Keratinocyte (primary cell): ENCODE measurements at regions not wholly inside any gene's neighbourhood (a gene's known extent, or its start where the extent isn't known, plus 50 kb on each side); places are given as distances from the start of the nearest gene placed in this dataset.

Experiments used
- EZH2 ChIP-seq: IDR thresholded peaks from one replicate; pipeline ENCODE4 v1.6.1; 2012; ENCODE audit warnings: inconsistent platforms, mild to moderate bottlenecking, low read length, moderate library complexity
- TF ChIP-seq, protein P1 (sequence below), 3 experiments: IDR thresholded peaks in 1 of 3; conservative IDR thresholded peaks in 1 of 3; optimal IDR thresholded peaks in 1 of 3; 2 replicates in 2 of 3; 3 replicates in 1 of 3; pipeline versions ENCODE3 to v1.5.1; 2011; ENCODE audit warnings: low read length in 3 of 3, mild to moderate bottlenecking in 3 of 3, moderate library complexity in 2 of 3, control low read depth in 1 of 3, inconsistent platforms in 1 of 3; ENCODE audit not compliant: insufficient read depth in 2 of 3; ENCODE audit errors: extremely low read depth in 1 of 3

DNA sequence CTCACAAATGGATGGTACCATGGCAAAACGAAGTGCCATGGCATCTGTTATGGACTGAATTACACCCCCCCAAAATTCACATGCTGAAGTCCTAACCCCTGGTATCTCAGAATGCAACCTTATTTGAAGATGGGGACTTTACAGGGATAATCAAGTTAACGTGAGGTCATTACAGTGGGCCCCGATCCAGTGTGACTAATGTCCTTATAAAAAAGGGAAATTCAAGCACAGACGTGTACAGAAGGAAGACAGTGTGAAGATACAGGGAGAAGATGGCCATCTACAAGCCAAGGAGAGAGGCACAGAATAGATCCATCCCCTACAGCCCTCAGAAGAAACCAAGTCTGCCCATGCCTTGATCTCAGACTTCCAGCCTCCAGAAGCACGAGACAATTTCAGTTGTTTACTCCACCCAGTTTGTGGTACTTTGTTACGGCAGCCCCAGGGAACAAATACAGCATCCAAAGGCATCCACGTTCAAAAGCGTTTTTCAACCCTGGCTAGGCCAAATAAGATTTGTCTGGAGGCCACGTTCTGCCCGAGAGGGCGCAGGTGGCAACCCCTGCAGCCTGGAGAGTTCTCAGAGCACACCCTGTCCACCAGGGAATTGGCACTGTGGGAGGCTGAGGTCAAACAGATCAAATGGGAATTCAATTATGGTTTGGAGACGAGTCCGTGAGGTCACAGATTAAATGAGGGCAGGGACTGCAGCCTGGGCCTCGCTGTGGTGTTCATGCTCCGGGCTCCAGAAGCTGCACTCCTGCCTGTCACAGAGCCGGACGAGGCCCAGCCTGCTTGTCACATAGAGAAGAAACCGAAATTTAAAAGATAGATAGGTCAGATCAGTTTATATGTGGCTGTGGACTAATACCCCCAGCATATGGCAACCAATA is 494.8 kb downstream of the SHQ1 start:
- TF ChIP-seq EZH2: no peak
- TF ChIP-seq, protein P1, sequence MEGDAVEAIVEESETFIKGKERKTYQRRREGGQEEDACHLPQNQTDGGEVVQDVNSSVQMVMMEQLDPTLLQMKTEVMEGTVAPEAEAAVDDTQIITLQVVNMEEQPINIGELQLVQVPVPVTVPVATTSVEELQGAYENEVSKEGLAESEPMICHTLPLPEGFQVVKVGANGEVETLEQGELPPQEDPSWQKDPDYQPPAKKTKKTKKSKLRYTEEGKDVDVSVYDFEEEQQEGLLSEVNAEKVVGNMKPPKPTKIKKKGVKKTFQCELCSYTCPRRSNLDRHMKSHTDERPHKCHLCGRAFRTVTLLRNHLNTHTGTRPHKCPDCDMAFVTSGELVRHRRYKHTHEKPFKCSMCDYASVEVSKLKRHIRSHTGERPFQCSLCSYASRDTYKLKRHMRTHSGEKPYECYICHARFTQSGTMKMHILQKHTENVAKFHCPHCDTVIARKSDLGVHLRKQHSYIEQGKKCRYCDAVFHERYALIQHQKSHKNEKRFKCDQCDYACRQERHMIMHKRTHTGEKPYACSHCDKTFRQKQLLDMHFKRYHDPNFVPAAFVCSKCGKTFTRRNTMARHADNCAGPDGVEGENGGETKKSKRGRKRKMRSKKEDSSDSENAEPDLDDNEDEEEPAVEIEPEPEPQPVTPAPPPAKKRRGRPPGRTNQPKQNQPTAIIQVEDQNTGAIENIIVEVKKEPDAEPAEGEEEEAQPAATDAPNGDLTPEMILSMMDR (optimal IDR thresholded peaks at IDR 0.05 in 1 of 3, IDR thresholded peaks at IDR 0.05 in 1 of 3, conservative IDR thresholded peaks at IDR 0.05 in 1 of 3; ENCODE audit: extremely low read depth in 1 of 3, insufficient read depth in 2 of 3, low read length in 3 of 3): no peak
